ENCODE measurements at regions not wholly inside any gene's neighbourhood (a gene's known extent, or its start where the extent isn't known, plus 50 kb on each side); places are given as distances from the start of the nearest gene placed in this dataset.
"Not testable (repeated sequence)": the region's sequence is repeated elsewhere in the genome, so short reads cannot be mapped to it uniquely, and the experiment has no call there.

DNA sequence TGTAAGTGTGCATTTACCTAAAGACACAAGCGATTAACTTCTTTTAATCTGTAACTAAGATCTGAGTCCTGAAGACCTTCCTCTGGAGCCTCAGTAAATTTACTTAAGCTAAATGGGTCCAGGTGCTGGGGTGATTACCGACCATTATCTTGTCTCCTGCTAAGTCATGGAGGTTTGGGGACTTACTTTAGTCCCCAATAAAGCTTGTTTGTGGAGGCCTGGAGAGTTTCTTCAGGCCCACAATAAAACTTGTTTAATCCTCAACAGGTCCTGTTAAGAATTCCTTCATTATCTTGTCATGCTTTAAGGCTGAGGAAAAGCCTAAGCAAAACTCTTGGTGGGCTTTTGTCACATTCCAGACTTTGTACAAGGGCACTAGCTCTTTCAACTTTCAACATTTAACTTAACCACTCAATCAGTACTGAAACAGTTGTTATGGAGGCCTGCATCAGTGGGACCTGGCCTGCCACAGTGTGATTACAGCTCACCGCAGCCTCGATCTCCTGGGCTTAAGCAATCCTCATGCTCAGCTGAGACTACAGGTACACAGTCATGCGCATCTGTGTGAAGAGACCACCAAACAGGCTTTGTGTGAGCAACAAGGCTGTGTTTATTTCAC, 84.0 kb downstream of the FMO4 start:
- peak; percentile 12 for DNase-seq

DNA sequence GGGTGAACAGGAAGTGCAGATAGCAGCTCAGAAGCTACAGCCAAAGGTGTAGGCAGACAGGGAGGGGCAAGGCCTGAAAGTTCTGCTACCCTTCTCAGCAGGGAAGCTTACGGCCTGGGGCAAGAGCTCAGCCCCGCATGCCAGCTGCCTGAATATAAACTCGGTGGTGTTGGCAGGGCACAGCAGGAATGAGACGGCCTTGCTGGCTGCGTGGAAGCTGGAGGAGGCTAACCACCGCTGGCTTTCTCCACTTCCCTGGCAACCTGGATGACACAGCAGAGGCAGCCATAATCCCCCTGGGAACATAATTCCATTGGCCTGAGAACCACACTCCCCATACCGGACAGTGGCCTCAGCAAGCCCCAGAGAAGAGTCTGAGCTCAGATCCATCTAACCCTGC, 81.9 kb upstream of the PRRC2C start:
- DNase-seq, result peak; percentile 82

DNA sequence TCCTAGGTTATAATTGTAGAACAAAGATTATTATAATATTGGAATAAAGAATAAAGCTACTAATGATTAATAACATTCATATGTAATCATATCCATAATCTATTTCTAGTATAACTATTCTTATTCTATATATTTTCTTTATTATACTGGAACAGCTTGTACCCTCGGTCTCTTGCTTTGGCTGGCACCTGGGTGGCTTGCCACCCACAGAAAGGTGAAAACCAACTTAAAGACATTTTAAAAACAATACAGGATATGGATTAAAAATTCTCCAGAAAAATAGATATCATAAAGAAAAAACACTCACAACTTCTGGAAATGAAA, 80.0 kb upstream of the PRRC2C start:
- no peak for DNase-seq

DNA sequence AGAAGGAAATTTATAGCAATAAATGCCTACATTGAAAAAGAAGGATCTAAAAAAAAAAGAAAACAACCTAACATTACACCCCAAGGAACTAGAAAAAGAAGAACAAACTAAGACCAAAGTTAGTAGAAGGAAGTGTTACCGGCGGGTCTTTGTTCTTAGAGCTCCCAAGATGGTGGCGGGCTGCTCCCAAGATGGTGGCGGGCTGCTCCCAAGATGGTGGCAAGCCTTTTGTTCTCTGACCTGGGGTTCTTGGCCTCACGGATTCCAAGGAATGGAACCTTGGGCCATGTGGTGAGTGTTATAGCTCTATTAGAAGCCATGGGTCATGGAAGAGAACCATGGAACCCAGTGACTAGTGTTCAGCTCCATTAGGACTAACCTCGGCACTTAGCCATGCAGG, 71.8 kb upstream of the PRRC2C start:
- not testable (repeated sequence) for DNase-seq

DNA sequence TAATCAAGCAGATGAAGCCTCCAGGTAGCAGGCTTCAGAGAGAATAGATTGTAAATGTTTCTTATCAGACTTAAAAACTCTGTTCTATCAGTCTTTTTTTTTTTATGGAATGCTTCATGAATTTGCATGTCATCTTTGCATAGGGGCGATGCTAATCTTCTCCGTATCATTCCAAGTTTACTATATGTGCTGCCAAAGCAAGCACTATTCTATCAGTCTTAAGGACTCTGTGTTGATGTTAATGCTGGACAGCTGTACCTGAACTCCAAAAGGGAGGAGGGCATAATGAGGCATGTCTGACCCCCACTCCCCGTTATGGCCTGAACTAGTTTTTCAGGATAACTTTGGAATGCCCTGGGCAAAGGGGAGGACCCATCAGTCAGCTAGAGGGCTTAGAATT, 66.8 kb upstream of the PRRC2C start:
- no peak for DNase-seq

DNA sequence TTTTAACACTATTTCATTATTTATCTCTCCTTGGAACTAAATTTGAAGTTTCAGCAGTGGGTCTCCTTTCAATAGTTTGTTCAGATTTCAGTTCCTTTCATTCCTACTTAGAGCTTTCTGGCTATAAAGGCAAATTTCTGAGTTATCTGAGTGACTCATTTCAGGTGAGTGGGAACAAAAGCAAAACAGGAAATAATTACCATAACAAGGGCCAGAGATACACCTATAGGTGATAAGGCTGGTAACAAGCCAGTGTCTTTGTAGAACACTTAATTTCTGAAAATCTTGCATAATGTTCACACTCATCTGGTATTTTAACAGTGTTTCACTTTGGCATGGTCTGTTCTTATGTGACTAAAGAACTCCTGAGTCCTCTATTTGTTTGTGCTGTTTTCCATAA, 64.5 kb upstream of the PRRC2C start:
- DNase-seq, result no peak

DNA sequence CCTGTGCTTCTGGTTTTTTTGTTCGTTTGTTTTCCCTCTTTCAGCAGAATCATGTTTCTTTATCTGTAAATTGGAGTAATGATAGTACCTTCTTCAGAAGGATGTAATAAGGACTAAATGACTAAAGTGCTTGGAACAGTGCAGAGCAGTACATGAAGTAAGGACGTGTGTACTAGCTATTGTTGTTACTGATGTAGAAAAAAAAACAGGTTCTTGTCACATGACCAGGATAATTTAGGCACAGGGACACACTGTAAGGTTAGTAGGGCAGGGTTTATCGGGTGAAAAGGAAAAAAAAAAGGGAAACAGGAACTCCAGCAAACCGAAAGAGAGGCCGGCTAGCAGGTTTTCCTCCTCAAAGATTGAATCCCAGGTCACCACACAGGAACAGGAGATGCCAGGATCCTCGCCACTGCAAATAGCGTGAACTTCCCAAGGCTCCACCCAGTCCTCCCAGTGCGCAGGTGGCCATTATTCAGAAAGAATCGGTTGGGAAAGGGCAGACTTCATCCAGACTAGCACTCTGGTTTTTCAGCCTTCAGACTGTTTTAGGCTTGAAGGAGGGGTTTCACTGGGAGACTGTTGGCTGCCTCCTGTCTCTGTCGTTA, 63.8 kb upstream of the PRRC2C start:
- no peak for DNase-seq

DNA sequence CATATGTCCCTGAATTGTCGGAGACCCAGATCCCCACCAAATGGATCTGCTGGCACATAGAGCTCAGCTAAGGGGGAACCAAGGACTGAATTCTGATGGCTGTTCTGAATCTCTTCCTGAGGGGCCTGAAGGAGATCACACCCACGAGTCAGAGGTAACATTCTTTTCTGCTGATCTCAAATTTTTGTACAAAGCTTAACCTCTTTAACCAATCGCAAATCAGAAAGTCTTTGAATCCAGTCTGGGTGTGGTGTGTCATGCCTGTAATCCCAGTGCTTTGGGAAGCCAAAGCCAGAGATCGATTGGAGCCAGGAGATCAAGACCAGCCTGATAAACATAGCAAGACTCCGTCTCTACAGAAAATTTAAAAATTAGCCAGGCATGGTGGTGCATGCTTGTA, 62.8 kb upstream of the PRRC2C start:
- DNase-seq, result no peak

DNA sequence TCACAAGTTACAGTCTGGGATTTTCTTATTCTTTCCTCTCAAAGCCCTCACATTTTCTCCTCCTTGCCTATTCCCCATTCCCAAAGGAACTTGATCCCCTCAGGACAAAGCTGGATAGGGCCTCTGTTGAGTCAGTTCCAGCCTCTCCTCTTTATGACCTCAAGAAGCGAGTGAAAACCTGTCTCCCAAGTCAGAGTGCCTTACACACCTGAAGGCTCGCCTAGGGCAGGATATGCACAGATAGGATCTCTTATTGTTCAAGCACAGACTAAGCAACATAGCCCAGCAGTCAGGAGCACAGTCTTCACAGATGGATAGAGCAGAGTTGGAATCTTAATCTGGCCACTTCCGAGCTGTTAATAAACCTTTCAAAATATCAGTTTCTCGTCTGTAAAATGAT, 60.8 kb upstream of the PRRC2C start:
- no peak for DNase-seq

DNA sequence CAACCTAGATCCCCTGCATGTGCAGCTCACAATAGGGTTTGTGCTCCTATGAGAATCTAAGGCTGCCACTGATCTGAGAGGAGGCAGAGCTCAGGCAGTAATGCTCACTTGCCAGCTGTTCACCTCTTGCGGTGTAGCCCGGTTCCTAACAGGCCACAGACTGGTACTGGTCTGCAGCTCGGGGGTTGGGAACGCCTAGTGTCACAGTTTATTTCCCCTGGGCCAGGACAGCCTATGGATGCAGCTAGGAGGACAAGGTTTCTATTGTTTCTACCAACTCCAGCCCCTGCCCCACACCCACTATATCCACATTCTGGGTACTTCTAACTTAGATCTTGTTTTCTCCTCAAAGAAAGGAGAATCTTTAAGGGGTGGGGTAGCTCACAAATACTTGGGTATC, 58.7 kb upstream of the PRRC2C start:
- DNase-seq, result no peak

DNA sequence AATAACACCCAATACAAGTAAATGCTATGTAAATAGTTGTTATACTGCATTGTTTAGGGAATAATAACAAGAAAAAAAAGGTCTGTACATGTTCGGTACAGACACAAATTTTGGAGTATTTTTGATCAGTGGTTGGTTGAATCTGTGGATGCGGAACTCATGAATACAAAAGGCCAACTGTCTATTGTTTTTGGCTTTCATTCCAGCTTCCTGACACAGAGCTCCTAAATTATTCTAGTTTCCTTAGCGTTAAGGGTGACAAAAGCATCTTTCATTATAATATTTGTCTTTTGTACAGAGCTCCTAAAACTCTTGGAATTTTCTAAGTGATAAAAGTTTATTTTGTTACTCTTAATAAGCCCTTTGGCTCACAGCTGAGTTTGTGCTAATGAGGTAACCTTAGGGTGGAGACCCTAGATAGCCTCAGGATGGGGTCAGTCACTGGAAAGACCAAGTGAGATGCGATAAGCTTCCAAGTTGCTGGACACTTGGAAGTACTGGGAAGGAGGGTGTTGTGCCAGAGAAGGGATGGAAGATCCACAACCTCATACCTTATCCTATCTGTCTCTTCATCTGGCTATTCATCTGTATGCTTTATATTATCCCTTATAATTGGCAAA, 57.4 kb upstream of the PRRC2C start:
- DNase-seq, result no peak

DNA sequence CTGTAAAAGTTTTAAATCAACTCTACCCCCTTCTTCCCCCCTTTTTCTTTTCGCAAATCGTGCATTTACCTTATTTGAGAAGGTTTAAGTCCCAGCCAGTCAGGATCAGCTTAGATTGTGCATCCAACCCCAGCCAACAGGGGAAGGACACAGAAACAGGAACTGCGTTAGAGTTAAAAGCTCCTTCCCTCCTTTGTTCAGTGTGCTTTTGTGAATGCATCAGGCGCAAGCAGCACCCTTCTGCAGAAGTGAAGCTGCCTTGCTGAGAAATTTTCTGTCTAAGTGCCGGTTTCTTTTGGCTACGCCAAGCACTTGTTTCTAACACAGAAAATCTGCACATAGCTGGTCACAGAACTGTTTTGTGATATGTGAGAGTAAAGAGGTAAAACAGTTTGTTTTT, 56.2 kb upstream of the PRRC2C start:
- no peak for DNase-seq

DNA sequence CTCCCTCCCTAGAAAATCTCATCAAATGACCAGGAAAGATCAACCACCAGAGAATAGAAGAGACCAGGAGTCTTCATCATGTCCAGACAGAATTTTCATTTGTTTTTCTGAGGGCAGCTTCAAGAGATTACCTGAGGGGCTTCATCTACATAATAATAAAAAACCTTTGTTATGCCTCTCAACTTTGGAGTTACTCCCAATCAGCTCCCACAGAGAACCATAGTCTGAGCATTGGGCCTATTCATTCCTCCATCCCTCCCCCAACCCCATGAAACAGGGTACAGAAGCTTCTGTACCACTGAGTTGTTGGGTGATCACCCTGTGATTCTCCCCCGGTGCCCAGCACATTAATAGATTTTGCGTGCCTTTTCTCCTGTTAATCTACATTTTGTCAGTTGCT, 53.3 kb upstream of the PRRC2C start:
- no peak for DNase-seq

DNA sequence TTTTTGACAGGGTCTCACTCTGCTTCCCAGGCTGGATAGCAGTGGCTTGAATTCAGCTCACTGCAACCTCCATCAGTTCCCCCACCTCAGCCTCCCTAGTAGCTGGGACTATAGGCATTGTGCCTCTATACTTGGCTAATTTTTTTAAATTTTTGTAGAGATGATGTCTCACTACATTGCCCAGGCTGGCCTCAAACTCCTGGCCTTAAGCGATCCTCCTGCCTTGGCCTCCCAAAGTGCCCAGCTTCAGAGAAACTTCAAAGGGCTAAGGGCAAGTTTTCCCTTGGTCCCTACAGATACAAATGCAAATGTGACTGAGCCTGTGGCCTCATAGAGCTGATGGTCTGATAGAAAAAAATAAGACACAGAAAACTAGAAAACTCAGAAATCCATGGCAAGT, 52.9 kb upstream of the PRRC2C start:
- DNase-seq, result no peak

DNA sequence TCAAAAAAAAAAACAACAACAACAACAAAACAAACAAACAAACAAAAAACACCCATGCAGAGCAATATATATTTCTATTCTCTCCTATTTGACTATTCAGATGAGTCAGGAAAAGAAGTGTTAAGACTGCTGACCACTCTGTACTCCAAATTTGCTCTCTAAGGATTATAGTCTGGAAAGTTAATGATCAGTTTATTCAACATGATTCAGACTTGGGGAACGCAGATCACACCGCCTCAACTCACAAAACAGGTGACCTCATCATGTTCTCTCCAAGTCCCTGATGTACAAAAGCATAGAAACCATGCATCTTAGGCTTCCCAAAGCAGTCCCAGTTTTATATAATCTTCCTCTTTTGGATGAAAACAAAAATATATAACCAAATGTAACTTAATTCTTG, 51.9 kb upstream of the PRRC2C start:
- no peak for DNase-seq

DNA sequence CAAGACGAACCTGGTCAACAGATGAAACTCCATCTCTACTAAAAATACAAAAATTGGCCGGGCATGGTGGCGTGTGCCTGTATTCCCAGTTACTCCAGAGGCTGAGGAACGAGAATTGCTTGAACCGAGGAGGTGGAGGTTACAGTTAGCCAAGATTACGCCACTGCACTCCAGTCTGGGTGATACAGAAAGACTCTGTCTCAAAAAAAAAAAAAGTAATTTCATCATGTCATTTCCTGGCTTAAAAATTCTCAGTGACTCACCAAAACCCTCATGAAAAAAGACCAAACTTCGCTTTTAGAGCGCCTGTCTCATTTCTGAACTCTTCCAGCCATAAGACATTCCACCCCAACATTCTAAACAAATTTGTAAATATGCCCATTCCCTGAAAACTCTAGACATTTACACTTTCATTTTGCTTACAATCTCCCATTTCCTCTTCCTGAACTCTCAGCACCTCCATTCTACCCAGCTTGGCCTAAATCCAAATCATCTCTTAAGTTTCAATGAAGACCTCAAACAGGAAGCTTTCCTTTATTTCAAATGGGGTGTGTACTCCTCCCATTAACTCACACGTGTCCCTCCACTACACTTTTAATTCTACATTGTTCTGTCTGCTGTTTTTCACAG, 50.5 kb upstream of the PRRC2C start:
- DNase-seq, result peak; percentile 77
